ENCODE measurements at regions not wholly inside any gene's neighbourhood (a gene's known extent, or its start where the extent isn't known, plus 50 kb on each side); places are given as distances from the start of the nearest gene placed in this dataset.

GRCh38 chr3:64918989-64919388 is 231.2 kb upstream of the ADAMTS9 start:
- DNase-seq (ENCODE audit: low read depth in 2 of 2), result no peak
- no peak overlapping the region for H3K4me3 ChIP-seq (replicated peaks in 1 of 2; ENCODE audit: low read depth in 2 of 2, low read length in 2 of 2)
- TF ChIP-seq, protein P1, sequence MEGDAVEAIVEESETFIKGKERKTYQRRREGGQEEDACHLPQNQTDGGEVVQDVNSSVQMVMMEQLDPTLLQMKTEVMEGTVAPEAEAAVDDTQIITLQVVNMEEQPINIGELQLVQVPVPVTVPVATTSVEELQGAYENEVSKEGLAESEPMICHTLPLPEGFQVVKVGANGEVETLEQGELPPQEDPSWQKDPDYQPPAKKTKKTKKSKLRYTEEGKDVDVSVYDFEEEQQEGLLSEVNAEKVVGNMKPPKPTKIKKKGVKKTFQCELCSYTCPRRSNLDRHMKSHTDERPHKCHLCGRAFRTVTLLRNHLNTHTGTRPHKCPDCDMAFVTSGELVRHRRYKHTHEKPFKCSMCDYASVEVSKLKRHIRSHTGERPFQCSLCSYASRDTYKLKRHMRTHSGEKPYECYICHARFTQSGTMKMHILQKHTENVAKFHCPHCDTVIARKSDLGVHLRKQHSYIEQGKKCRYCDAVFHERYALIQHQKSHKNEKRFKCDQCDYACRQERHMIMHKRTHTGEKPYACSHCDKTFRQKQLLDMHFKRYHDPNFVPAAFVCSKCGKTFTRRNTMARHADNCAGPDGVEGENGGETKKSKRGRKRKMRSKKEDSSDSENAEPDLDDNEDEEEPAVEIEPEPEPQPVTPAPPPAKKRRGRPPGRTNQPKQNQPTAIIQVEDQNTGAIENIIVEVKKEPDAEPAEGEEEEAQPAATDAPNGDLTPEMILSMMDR (IDR thresholded peaks at IDR 0.05; ENCODE audit: low read depth, low read length), result no peak

DNA sequence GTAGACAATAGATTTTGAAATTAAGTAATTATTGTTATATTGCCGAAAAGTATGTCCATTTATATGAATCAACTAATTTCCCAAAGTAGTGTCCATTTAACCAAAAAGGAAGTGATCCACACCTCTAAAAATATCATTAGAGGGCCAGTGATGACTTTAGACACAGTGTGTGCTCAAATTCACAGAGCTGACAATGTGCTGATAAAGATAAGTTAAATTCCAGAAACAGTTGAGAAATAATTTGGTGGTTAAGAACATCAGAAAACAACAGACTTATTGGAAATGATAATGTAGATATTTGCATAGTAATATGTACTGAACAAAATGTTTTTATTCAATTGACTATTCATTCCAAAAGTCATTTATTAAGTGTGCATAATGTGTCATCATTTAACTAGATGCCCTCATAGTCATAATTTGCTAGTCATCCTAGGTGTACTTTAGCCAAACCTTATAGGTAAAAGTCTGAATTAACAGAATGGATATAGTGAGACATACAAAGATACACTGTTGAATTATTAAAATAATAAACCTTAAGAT is 230.2 kb upstream of the ADAMTS9 start:
- no peak overlapping the region for H3K4me3 ChIP-seq (replicated peaks in 1 of 2; ENCODE audit: low read depth in 2 of 2, low read length in 2 of 2)
- TF ChIP-seq, protein P1 (IDR thresholded peaks at IDR 0.05; ENCODE audit: low read depth, low read length), result no peak
- DNase-seq (ENCODE audit: low read depth in 2 of 2), result no peak

GRCh38 chr3:64916937-64917336 is 229.1 kb upstream of the ADAMTS9 start:
- TF ChIP-seq, protein P1 (IDR thresholded peaks at IDR 0.05; ENCODE audit: low read depth, low read length), result no peak
- H3K4me3 ChIP-seq (replicated peaks in 1 of 2; ENCODE audit: low read depth in 2 of 2, low read length in 2 of 2), result no peak overlapping the region
- no peak for DNase-seq (ENCODE audit: low read depth in 2 of 2)

GRCh38 chr3:64916192-64916798 is 228.5 kb upstream of the ADAMTS9 start:
- H3K4me3 ChIP-seq (replicated peaks in 1 of 2; ENCODE audit: low read depth in 2 of 2, low read length in 2 of 2), result no peak overlapping the region
- TF ChIP-seq, protein P1 (IDR thresholded peaks at IDR 0.05; ENCODE audit: low read depth, low read length), result no peak
- DNase-seq (ENCODE audit: low read depth in 2 of 2), result no peak

DNA sequence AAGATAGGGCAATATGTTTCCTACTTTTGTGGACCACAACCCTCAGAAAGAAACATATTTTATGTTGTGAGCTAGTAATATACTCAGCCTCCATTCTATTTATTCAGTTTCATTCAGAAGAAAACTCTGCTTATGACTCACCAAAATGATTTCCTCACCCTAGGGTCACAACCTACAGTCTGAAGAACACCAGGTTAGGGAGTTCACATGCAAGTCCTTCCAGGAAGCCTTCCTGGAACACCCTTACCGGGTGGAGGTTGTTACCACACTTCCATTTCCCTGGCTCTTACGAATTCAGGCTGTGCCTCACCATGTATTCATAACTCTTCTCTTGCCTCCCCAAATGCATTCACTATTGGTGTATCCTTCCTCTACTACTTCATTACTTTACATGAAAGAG is 228.0 kb upstream of the ADAMTS9 start:
- no peak overlapping the region for H3K4me3 ChIP-seq (replicated peaks in 1 of 2; ENCODE audit: low read depth in 2 of 2, low read length in 2 of 2)
- TF ChIP-seq, protein P1 (IDR thresholded peaks at IDR 0.05; ENCODE audit: low read depth, low read length), result no peak
- peak; percentile 77 to 86 for DNase-seq (ENCODE audit: low read depth in 2 of 2)

- no peak overlapping the region for H3K4me3 ChIP-seq (replicated peaks in 1 of 2; ENCODE audit: low read depth in 2 of 2, low read length in 2 of 2)
- TF ChIP-seq, protein P1 (IDR thresholded peaks at IDR 0.05; ENCODE audit: low read depth, low read length), result no peak
- no peak for DNase-seq (ENCODE audit: low read depth in 2 of 2)
Measured at GRCh38 chr3:64913515-64913914, 225.7 kb upstream of the ADAMTS9 start.

GRCh38 chr3:64911138-64911537 is 223.3 kb upstream of the ADAMTS9 start:
- no peak for DNase-seq (ENCODE audit: low read depth in 2 of 2)
- H3K4me3 ChIP-seq (replicated peaks in 1 of 2; ENCODE audit: low read depth in 2 of 2, low read length in 2 of 2), result no peak overlapping the region
- TF ChIP-seq, protein P1 (IDR thresholded peaks at IDR 0.05; ENCODE audit: low read depth, low read length), result no peak
